Fibroblast of lung (primary cell): ENCODE measurements at regions not wholly inside any gene's neighbourhood (a gene's known extent, or its start where the extent isn't known, plus 50 kb on each side); places are given as distances from the start of the nearest gene placed in this dataset.

Experiments
- DNase-seq, 2 donors: peaks; one replicate each; pipeline versions ENCODE4 v3.0.0 to v3.0.0-alpha.2; 2010; ENCODE audit warnings: low read depth in 2 of 2
- H2AFZ ChIP-seq: 2 replicates; pipeline ENCODE4 v1.5.1; 2012; ENCODE audit warnings: low read length, control low read depth, inconsistent platforms
- H3K27ac ChIP-seq: 2 replicates; pipeline ENCODE4 v1.5.1; 2011; ENCODE audit warnings: low read length, control low read depth; ENCODE audit not compliant: insufficient read depth
- H3K27me3 ChIP-seq: 2 replicates; pipeline ENCODE4 v1.5.1; 2011; ENCODE audit warnings: mild to moderate bottlenecking, low read length; ENCODE audit not compliant: control insufficient read depth, insufficient read depth
- H3K36me3 ChIP-seq: 2 replicates; pipeline ENCODE4 v1.5.1; 2011; ENCODE audit warnings: low read length; ENCODE audit not compliant: control insufficient read depth, insufficient read depth
- H3K4me1 ChIP-seq: 2 replicates; pipeline ENCODE4 v1.5.1; 2011; ENCODE audit warnings: low read length; ENCODE audit not compliant: control insufficient read depth, insufficient read depth; ENCODE audit errors: extremely low read depth
- H3K4me2 ChIP-seq: 2 replicates; pipeline ENCODE4 v1.5.1; 2011; ENCODE audit warnings: low read length, control low read depth; ENCODE audit not compliant: insufficient read depth; ENCODE audit errors: extremely low read depth
- H3K4me3 ChIP-seq, 4 experiments: fragments of 200-600 bp in 1 of 4; sonication (generic) in 1 of 4; replicated peaks in 1 of 4; 2 replicates each; pipeline ENCODE4 v1.5.1; 2011 to 2016; ENCODE audit warnings: low read length in 4 of 4, low read depth in 3 of 4, mild to moderate bottlenecking in 3 of 4, control low read depth in 2 of 4, inconsistent platforms in 1 of 4, mixed read lengths in 1 of 4; ENCODE audit not compliant: insufficient read depth in 1 of 4; ENCODE audit errors: control extremely low read depth in 1 of 4
- H3K79me2 ChIP-seq: 2 replicates; pipeline ENCODE4 v1.5.1; 2012; ENCODE audit warnings: mild to moderate bottlenecking, low read length, inconsistent platforms; ENCODE audit not compliant: control insufficient read depth, insufficient read depth
- H3K9ac ChIP-seq: 2 replicates; pipeline ENCODE4 v1.5.1; 2011; ENCODE audit warnings: mild to moderate bottlenecking, low read length, control low read depth; ENCODE audit not compliant: insufficient read depth
- H3K9me3 ChIP-seq: 2 replicates; pipeline ENCODE4 v1.5.1; 2012; ENCODE audit warnings: low read depth, low read length; ENCODE audit not compliant: control insufficient read depth, insufficient read depth
- H4K20me1 ChIP-seq: 2 replicates; pipeline ENCODE4 v1.5.1; 2011; ENCODE audit warnings: low read length; ENCODE audit not compliant: control insufficient read depth, insufficient read depth; ENCODE audit errors: extremely low read depth
- CTCF ChIP-seq, 2 donors: IDR thresholded peaks in 1 of 2; conservative IDR thresholded peaks in 1 of 2; 1 replicate in 1 of 2; 2 replicates in 1 of 2; pipeline ENCODE4 v1.5.1; 2011 to 2012; ENCODE audit warnings: low read length in 2 of 2, control low read depth in 1 of 2, inconsistent platforms in 1 of 2, low read depth in 1 of 2, mild to moderate bottlenecking in 1 of 2
- EZH2 ChIP-seq: IDR thresholded peaks from 2 replicates; pipeline ENCODE4 v1.5.1; 2012; ENCODE audit warnings: low read length, control low read depth, mild to moderate bottlenecking; ENCODE audit errors: missing control alignments

- no peak overlapping the region for H3K27ac ChIP-seq
- no peaks in the 10 kb centered on the region for H3K4me1 ChIP-seq
- TF ChIP-seq EZH2 (no peak), CTCF (conservative IDR thresholded peaks at IDR 0.05 in 1 of 2, IDR thresholded peaks at IDR 0.05 in 1 of 2; ENCODE audit: low read depth in 1 of 2, low read length in 2 of 2) (peak in 1 of 2 donors; percentile 4)
- H3K36me3 ChIP-seq: no peaks in the 10 kb centered on the region
- H3K4me2 ChIP-seq: no peak overlapping the region
- H3K79me2 ChIP-seq: no peaks in the 10 kb centered on the region
- no peak overlapping the region for H3K9ac ChIP-seq
- DNase-seq: no peak
- no peaks in the 10 kb centered on the region for H3K9me3 ChIP-seq
- H3K27me3 ChIP-seq: no peaks in the 10 kb centered on the region
- no peak overlapping the region for H2AFZ ChIP-seq
- no peaks in the 10 kb centered on the region for H4K20me1 ChIP-seq
- H3K4me3 ChIP-seq: no peak overlapping the region
These were observed 103.1 kb downstream of the INHBA start for GRCh38 chr7:41599760-41600159.

- TF ChIP-seq CTCF (conservative IDR thresholded peaks at IDR 0.05 in 1 of 2, IDR thresholded peaks at IDR 0.05 in 1 of 2; ENCODE audit: low read depth in 1 of 2, low read length in 2 of 2) (no peak), EZH2 (no peak)
- Histone ChIP-seq H2AFZ (no peak overlapping the region), H3K9me3 (no peaks in the 10 kb centered on the region), H3K27ac (no peak overlapping the region), H4K20me1 (no peaks in the 10 kb centered on the region), H3K79me2 (no peaks in the 10 kb centered on the region), H3K27me3 (no peaks in the 10 kb centered on the region), H3K4me3 (no peak overlapping the region), H3K36me3 (no peaks in the 10 kb centered on the region), H3K9ac (no peak overlapping the region), H3K4me2 (no peak overlapping the region), H3K4me1 (no peaks in the 10 kb centered on the region)
- DNase-seq: no peak
These were observed 110.1 kb downstream of the INHBA start for GRCh38 chr7:41592794-41593193.

- TF ChIP-seq CTCF (conservative IDR thresholded peaks at IDR 0.05 in 1 of 2, IDR thresholded peaks at IDR 0.05 in 1 of 2; ENCODE audit: low read depth in 1 of 2, low read length in 2 of 2) (no peak), EZH2 (no peak)
These were observed 110.7 kb downstream of the INHBA start for GRCh38 chr7:41592236-41592635.

More at GRCh38 chr7:41592236-41592635, 110.7 kb downstream of the INHBA start:
- no peaks in the 10 kb centered on the region for H3K79me2 ChIP-seq
- no peak overlapping the region for H2AFZ ChIP-seq
- H4K20me1 ChIP-seq: no peaks in the 10 kb centered on the region
- H3K9ac ChIP-seq: no peak overlapping the region
- H3K36me3 ChIP-seq: no peaks in the 10 kb centered on the region
- no peak for DNase-seq
- no peak overlapping the region for H3K4me2 ChIP-seq
- H3K27ac ChIP-seq: no peak overlapping the region
- no peaks in the 10 kb centered on the region for H3K27me3 ChIP-seq
- no peaks in the 10 kb centered on the region for H3K4me1 ChIP-seq
- H3K4me3 ChIP-seq: no peak overlapping the region
- no peaks in the 10 kb centered on the region for H3K9me3 ChIP-seq
